ENCODE measurements at regions not wholly inside any gene's neighbourhood (a gene's known extent, or its start where the extent isn't known, plus 50 kb on each side); places are given as distances from the start of the nearest gene placed in this dataset.

GRCh38 chr21:35127026-35127425 lies 77.9 kb upstream of the RUNX1 start:
- DNase-seq: no peak
- TF ChIP-seq POLR2A (IDR thresholded peaks at IDR 0.05; ENCODE audit: low read length) (no peak), GATA1 (IDR thresholded peaks at IDR 0.05; ENCODE audit: low read depth, low read length) (no peak)

- DNase-seq: no peak
- TF ChIP-seq POLR2A (IDR thresholded peaks at IDR 0.05; ENCODE audit: low read length) (no peak), GATA1 (IDR thresholded peaks at IDR 0.05; ENCODE audit: low read depth, low read length) (no peak)
These were observed 71.6 kb upstream of the RUNX1 start for GRCh38 chr21:35120631-35121180.

DNA sequence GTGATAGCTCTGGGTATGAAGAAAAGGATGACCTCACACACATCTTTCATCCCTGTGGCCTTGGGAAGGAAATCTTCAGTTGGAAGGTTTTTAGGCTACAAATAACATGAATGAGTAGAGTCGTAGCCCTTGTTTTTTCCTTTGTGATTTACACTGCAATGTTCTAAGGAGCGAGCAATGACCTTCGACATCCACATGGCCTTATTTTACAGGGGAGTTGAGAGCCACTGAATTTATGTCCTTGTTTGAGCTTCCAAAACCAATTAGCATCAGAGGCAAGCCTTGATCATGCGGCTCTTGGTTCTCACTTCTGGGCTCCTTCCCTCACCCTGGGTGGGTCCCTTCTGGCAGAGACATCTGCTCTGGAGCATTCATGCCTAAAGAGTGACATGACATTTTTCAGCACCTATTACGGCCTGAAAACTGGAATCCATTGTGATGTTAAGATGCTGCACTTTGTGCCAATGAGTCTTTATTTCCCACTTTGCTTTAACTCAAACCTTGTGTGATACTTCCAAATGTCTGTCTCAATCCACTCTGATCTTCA lies 70.5 kb upstream of the RUNX1 start:
- no peak for DNase-seq
- TF ChIP-seq GATA1 (IDR thresholded peaks at IDR 0.05; ENCODE audit: low read depth, low read length): no peak

DNA sequence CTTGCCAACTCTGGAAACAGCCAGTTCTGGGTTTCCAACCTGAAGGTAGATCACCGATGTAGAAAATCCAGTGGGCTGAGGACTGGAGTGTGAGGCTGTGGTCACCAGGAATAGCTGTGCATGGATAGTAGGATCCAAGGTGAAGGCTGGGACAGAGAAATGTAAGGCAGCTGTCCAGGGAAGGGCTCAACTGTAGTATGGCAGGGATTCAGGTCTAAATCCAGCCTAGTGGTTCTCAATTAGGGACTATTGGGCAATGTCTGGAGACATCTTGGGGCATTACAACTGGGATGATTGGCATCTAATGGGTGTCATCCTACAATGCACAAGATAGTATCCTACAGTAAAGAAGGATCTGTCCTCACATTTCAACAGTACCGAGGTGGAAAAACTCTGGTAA lies 67.7 kb upstream of the RUNX1 start:
- TF ChIP-seq GATA1 (IDR thresholded peaks at IDR 0.05; ENCODE audit: low read depth, low read length) (no peak), POLR2A (IDR thresholded peaks at IDR 0.05; ENCODE audit: low read length) (no peak)
- no peak for DNase-seq

DNA sequence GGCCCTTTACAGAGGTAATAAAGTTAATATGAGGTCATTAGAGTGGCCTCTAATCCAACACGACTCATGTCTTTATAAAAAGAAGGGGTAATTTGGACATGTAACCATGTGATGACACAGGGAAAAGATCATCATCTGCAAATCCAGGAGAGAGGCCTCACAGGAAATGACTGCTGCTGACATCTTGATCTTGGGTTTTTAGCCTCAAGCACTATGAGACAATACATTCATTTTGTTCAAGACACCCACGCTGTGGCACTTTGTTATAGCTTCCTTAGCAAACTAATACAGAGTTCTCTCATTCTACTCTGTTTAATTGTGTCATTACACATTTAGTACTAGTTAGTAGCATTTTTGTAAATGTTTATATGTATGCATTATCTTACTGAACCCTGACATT lies 64.0 kb upstream of the RUNX1 start:
- DNase-seq: no peak
- no peak for TF ChIP-seq GATA1 (IDR thresholded peaks at IDR 0.05; ENCODE audit: low read depth, low read length)
- TF ChIP-seq POLR2A (IDR thresholded peaks at IDR 0.05; ENCODE audit: low read length): no peak

GRCh38 chr21:35111321-35111930 lies 62.3 kb upstream of the RUNX1 start:
- TF ChIP-seq POLR2A (IDR thresholded peaks at IDR 0.05; ENCODE audit: low read length): no peak
- TF ChIP-seq GATA1 (IDR thresholded peaks at IDR 0.05; ENCODE audit: low read depth, low read length): no peak
- no peak for DNase-seq

DNA sequence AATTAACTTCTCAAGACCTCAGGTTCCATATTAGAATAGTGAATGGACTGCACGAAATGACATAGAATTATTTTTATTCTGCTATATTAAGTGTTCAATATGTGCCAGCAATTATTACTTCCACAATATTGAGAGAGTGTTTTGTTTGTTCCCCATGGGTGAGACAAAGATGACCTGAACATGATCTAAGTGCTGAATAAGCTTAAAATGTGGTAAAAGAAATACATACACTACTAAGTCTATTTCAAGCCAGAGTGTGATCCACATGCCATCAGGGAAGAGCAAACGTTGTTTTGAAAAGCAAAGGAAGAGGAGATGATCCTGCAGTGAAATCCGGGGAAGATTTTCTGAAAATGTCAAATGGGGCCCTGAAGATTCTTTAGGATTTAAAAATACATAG lies 59.8 kb upstream of the RUNX1 start:
- TF ChIP-seq POLR2A (IDR thresholded peaks at IDR 0.05; ENCODE audit: low read length) (no peak), GATA1 (IDR thresholded peaks at IDR 0.05; ENCODE audit: low read depth, low read length) (no peak)

GRCh38 chr21:35107520-35107919 lies 58.4 kb upstream of the RUNX1 start:
- no peak for TF ChIP-seq POLR2A (IDR thresholded peaks at IDR 0.05; ENCODE audit: low read length)
- DNase-seq: no peak

More for the DNA sequence above, 59.8 kb upstream of the RUNX1 start:
- DNase-seq: no peak

DNA sequence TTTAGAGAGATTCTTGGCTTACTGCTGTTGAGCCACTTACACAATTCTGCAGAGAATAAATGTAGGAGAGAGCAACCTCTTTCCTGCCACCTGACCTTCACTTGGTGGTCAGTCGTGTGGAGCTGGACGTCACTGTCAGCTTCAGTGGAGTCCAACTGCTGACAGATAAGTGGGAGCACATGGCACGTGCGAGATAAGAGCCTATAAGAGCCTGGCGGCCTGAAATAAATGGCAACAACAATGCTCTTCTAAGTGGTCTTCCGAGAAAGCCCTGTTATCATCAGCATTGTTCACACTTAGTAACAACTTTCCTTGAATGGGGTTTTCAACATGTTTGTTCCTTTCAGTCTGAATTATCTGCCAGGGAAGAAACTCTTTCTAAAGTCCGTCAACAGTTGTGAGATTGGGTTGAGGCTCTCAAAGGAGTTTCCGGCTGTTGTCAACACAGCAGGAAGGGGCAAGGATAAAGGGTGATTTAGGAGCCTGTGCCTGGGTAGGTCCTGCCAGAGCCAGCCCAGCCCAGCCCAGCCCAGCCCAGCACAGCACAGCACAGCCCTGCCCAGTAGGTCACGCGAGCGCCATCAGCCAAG lies 57.2 kb upstream of the RUNX1 start:
- TF ChIP-seq GATA1 (IDR thresholded peaks at IDR 0.05; ENCODE audit: low read depth, low read length) (peak; percentile 34), POLR2A (IDR thresholded peaks at IDR 0.05; ENCODE audit: low read length) (no peak)
- peak; percentile 63 to 89 for DNase-seq

- DNase-seq: peak in 1 of 2 experiments; percentile 11
- no peak for TF ChIP-seq POLR2A (IDR thresholded peaks at IDR 0.05; ENCODE audit: low read length)
- TF ChIP-seq GATA1 (IDR thresholded peaks at IDR 0.05; ENCODE audit: low read depth, low read length): no peak
These were observed 53.6 kb upstream of the RUNX1 start for GRCh38 chr21:35102488-35103371.

GRCh38 chr21:35100349-35100811 lies 51.3 kb upstream of the RUNX1 start:
- no peak for TF ChIP-seq GATA1 (IDR thresholded peaks at IDR 0.05; ENCODE audit: low read depth, low read length)
- no peak for DNase-seq

DNA sequence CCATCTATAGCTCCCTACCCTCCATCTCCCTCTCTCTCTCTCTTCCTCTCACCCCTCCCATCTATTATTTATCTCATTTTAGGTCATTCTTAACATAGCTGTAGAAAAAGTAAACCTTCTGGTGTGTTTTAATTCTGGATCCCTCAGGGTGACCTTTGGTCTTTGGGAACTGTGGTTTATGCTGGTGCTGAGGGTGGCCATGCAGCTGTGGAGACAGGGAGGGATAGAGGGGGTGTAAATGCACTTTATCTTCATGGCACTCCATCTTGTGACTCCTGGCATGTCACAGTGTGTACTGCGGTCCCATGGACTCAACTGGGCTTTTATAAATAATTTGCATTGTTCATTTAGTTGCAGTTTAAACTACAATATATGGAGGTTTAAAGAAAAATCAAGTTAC lies 50.2 kb upstream of the RUNX1 start:
- DNase-seq: no peak
- TF ChIP-seq GATA1 (IDR thresholded peaks at IDR 0.05; ENCODE audit: low read depth, low read length) (no peak), POLR2A (IDR thresholded peaks at IDR 0.05; ENCODE audit: low read length) (no peak)

Data from erythroblast (primary cell).